Spinal cord (tissue), 9 donors: ENCODE measurements at regions not wholly inside any gene's neighbourhood (a gene's known extent, or its start where the extent isn't known, plus 50 kb on each side); places are given as distances from the start of the nearest gene placed in this dataset.
A peak's percentile ranks its signal among the peaks of the same experiment; 100 is the strongest.
"Not testable (repeated sequence)": the region's sequence is repeated elsewhere in the genome, so short reads cannot be mapped to it uniquely, and the experiment has no call there.

Experiments
- DNase-seq, 6 donors: peaks; one replicate each; pipeline versions ENCODE4 v3.0.0 to v3.0.0-alpha.2; 2013 to 2015; ENCODE audit warnings: low spot score in 6 of 6, low read depth in 4 of 6
- H3K27ac ChIP-seq: one replicate; pipeline ENCODE4 v1.5.1; 2013; ENCODE audit warnings: low read depth, low read length, control low read depth
- H3K27me3 ChIP-seq: one replicate; pipeline ENCODE4 v1.6.1; 2013; ENCODE audit warnings: low read length; ENCODE audit not compliant: control insufficient read depth, insufficient read depth
- H3K36me3 ChIP-seq: one replicate; pipeline ENCODE4 v1.6.1; 2013; ENCODE audit warnings: low read length; ENCODE audit not compliant: control insufficient read depth, insufficient read depth
- H3K4me1 ChIP-seq: one replicate; pipeline ENCODE4 v1.6.1; 2013; ENCODE audit warnings: low read length; ENCODE audit not compliant: control insufficient read depth, insufficient read depth
- H3K4me3 ChIP-seq: one replicate; pipeline ENCODE4 v1.5.1; 2013; ENCODE audit warnings: low read depth, low read length, control low read depth
- H3K9me3 ChIP-seq: one replicate; pipeline ENCODE4 v1.6.1; 2013; ENCODE audit warnings: low read length; ENCODE audit not compliant: control insufficient read depth, insufficient read depth
- WGBS: methylation state at CpG from one replicate; pipeline ENCODE4 v1.1.5; 2013; ENCODE audit warnings: missing lambda C conversion rate; ENCODE audit not compliant: insufficient coverage; 5-methylcytosine and 5-hydroxymethylcytosine counted together
- donor health status: healthy.

- H3K4me3 ChIP-seq, H3K4me1 ChIP-seq, H3K9me3 ChIP-seq, DNase-seq, H3K36me3 ChIP-seq, H3K27ac ChIP-seq, H3K27me3 ChIP-seq: not testable (repeated sequence)
- no CpG with 5 or more reads among the region's 7 CpGs for WGBS
Measured at GRCh38 chr1:149157409-149157808, 54.1 kb upstream of the NBPF9 start.

DNA sequence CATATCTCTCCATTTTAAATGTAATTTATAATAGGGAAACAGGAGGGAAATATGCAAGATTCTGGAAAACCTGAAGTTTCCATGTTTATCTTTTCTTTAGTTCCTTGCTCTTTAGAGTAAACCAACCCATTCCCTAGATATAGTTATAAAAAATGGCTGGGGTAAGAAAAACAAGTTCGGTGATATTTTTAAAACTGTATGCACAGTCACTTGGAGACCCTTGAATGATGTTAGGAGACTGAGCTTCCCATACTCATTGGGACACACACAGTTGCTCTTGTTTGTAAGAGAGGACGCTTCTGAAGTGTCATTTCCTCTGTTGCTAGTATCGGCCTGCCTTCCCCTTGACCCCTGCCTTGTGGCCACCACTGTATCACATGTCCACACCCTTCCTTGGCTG lies 55.0 kb upstream of the NBPF9 start:
- not testable (repeated sequence) for H3K9me3 ChIP-seq, DNase-seq, H3K27me3 ChIP-seq, H3K4me3 ChIP-seq, H3K27ac ChIP-seq, H3K4me1 ChIP-seq, H3K36me3 ChIP-seq
- WGBS = no CpG with 5 or more reads among the region's 3 CpGs

DNA sequence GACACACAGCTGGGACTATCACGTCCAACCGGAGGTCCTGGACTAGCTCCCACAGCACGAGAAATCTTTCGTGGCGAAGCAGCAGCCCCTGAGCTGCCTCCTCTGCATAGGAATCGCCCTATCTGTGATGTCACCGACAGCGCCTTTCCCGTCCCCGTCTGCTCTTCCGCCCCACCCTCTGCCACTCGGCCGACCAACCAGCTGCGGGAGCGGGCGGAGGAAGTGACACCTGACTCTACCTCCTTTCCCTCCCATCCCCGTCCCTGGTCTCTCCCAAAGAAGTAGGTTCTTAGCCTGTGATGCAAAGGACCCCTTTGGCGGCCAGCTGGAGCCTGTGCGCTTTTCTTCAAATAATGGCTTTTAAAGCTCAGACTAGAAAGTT lies 59.7 kb upstream of the NBPF9 start:
- H3K9me3 ChIP-seq, H3K27me3 ChIP-seq, DNase-seq, H3K4me1 ChIP-seq, H3K36me3 ChIP-seq, H3K27ac ChIP-seq, H3K4me3 ChIP-seq: not testable (repeated sequence)
- WGBS = no CpG with 5 or more reads among the region's 19 CpGs

DNA sequence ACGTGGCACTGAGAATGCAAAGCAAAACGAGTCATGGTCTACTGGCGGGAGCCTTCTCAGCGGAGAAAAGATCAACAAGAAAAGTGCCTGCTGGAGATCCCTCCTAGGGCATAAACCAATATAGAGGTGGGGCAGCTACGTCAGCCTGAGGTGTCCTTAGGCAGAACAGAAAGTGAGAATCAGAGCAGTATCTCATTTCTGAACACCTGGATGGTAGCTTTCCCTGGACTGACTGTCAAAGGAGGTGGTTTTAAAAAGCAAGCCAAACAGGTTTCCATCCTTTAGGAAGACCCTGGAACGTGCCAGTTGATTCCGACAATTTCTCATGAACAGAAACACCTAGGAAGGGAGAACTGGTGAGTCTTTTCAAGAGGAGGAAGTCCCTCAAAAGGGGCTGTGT lies 71.4 kb upstream of the NBPF9 start:
- not testable (repeated sequence) for H3K36me3 ChIP-seq, DNase-seq, H3K27me3 ChIP-seq, H3K9me3 ChIP-seq, H3K4me1 ChIP-seq, H3K27ac ChIP-seq, H3K4me3 ChIP-seq
- WGBS = no CpG with 5 or more reads among the region's 7 CpGs

- not testable (repeated sequence) for H3K27ac ChIP-seq, H3K9me3 ChIP-seq, H3K4me1 ChIP-seq, H3K36me3 ChIP-seq, H3K4me3 ChIP-seq, DNase-seq, H3K27me3 ChIP-seq
- no CpG with 5 or more reads among the region's 21 CpGs for WGBS
Measured at GRCh38 chr1:149175812-149176211, 72.5 kb upstream of the NBPF9 start.

- not testable (repeated sequence) for H3K9me3 ChIP-seq, H3K36me3 ChIP-seq, H3K4me1 ChIP-seq, H3K27me3 ChIP-seq
- peak; percentile 12 to 79 (median 27) for DNase-seq
- Histone ChIP-seq H3K4me3 (peak overlapping the region; percentile 48), H3K27ac (peak overlapping the region; percentile 40)
- no CpG with 5 or more reads among the region's 68 CpGs for WGBS
Measured at GRCh38 chr1:149176453-149177316, 73.3 kb upstream of the NBPF9 start.

DNA sequence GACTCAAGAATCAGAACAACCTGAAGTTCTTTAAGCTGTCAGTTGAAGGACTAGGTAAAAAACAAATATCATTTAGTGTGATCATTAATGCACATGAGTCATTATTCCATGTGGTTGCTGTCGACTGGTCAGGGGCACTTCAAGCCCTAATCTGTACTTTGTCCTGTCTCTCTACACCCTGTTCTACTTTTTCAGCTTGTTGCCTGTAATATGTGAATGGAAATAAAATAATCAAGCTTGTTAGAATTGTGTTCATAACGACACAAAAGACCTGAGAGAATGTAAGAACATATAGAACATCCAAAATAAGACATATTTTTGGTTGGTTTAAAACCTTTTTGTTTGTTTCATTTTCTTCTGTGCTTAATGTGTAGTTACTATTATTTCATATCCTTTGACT lies 87.4 kb upstream of the NBPF9 start:
- not testable (repeated sequence) for H3K4me1 ChIP-seq, DNase-seq, H3K27me3 ChIP-seq, H3K9me3 ChIP-seq, H3K4me3 ChIP-seq, H3K27ac ChIP-seq, H3K36me3 ChIP-seq
- no CpG with 5 or more reads among the region's 2 CpGs for WGBS

DNA sequence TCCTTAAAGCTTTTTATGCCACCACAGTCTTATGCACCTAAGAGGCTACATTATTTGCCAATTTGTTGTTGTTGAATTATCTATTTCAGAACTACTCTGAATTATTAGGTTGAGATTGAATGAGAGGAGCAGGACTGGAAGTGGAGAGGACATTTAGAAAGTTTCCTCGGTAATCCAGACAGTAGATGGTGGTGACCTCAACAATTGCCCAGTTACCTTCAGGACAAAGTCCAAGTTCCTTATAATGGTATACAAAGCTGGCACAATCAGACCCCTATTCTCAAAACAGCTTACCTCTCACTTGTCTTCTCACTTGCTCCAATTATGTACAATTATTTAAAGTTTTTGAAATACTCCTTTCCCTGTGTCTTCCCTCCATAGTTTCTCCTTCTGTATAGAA lies 93.3 kb upstream of the NBPF9 start:
- H3K27me3 ChIP-seq, H3K36me3 ChIP-seq, H3K4me1 ChIP-seq, H3K9me3 ChIP-seq, DNase-seq, H3K4me3 ChIP-seq, H3K27ac ChIP-seq: not testable (repeated sequence)
- no CpG with 5 or more reads among the region's 1 CpG for WGBS

DNA sequence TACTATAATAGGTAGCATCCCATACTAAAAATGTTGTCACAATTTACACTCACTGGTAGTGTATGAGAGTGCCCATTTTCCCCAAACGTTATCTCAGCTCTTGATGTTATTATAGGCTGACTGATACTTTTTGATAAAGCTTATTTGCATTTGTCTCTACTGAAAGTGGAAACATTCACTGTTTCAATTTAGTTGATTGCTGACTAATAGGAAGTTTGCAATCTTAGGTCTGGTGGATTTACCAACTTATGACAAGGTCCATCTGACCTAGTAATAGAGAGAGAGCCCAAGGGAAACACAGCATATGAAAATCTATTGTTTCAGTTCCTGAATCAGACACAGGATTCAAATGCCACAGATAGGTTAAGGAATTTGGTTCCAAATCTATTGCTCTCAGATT lies 97.2 kb upstream of the NBPF9 start:
- WGBS = no CpG with 5 or more reads among the region's 1 CpG
- H3K27ac ChIP-seq = not testable (repeated sequence)

GRCh38 chr1:149202283-149202682 lies 98.9 kb upstream of the NBPF9 start:
- not testable (repeated sequence) for H3K27ac ChIP-seq, DNase-seq, H3K36me3 ChIP-seq, H3K4me1 ChIP-seq, H3K27me3 ChIP-seq, H3K4me3 ChIP-seq, H3K9me3 ChIP-seq
- WGBS = no CpG with 5 or more reads among the region's 1 CpG

More for the DNA sequence above, 97.2 kb upstream of the NBPF9 start:
- peak in 1 of 6 donors; percentile 1 for DNase-seq
- H3K9me3 ChIP-seq, H3K4me3 ChIP-seq, H3K4me1 ChIP-seq, H3K27me3 ChIP-seq, H3K36me3 ChIP-seq: not testable (repeated sequence)
